CD4-positive, CD25-positive, alpha-beta regulatory T cell (primary cell): ENCODE measurements at regions not wholly inside any gene's neighbourhood (a gene's known extent, or its start where the extent isn't known, plus 50 kb on each side); places are given as distances from the start of the nearest gene placed in this dataset.
A peak's percentile ranks its signal among the peaks of the same experiment; 100 is the strongest.

ENCODE experiments used
- ATAC-seq, 2 donors: fragments of 150-1000 bp; cut with Tn5 transposase; one replicate each; pipeline ENCODE4 v1.10.0; 2021; ENCODE audit warnings: low read depth in 2 of 2, moderate number of reproducible peaks in 2 of 2, moderate library complexity in 1 of 2
- DNase-seq, 3 donors: peaks; one replicate each; pipeline versions ENCODE4 v3.0.0 to v3.0.0-alpha.2; 2012 to 2022; ENCODE audit warnings: mixed read lengths in 1 of 3
- H3K27ac ChIP-seq: one replicate; pipeline ENCODE4 v1.7.0; 2013; ENCODE audit warnings: mild to moderate bottlenecking, low read length; ENCODE audit not compliant: insufficient read depth, poor library complexity, severe bottlenecking
- H3K27me3 ChIP-seq: one replicate; pipeline ENCODE4 v1.7.0; 2013; ENCODE audit warnings: low read length; ENCODE audit not compliant: control insufficient read depth, insufficient read depth
- H3K36me3 ChIP-seq: one replicate; pipeline ENCODE4 v1.7.0; 2013; ENCODE audit warnings: mild to moderate bottlenecking, low read length, moderate library complexity; ENCODE audit not compliant: control insufficient read depth, insufficient read depth
- H3K4me1 ChIP-seq: 2 replicates; pipeline ENCODE4 v1.7.0; 2013; ENCODE audit warnings: mild to moderate bottlenecking, low read length; ENCODE audit not compliant: insufficient read depth, control insufficient read depth, poor library complexity, severe bottlenecking
- H3K4me3 ChIP-seq: one replicate; pipeline ENCODE4 v1.7.0; 2013; ENCODE audit warnings: low read depth, mild to moderate bottlenecking, low read length, moderate library complexity
- H3K9me3 ChIP-seq, 2 experiments: 1 replicate in 1 of 2; 2 replicates in 1 of 2; pipeline ENCODE4 v1.7.0; 2013; ENCODE audit warnings: low read length in 2 of 2, mild to moderate bottlenecking in 1 of 2, moderate library complexity in 1 of 2; ENCODE audit not compliant: control insufficient read depth in 2 of 2
- H3K27ac Mint-ChIP-seq, 3 donors: one replicate each; pipeline ENCODE4 v1.8.0; 2020 to 2022; ENCODE audit warnings: mild to moderate bottlenecking in 3 of 3, mixed read lengths in 3 of 3, moderate library complexity in 2 of 3
- H3K27me3 Mint-ChIP-seq: one replicate; pipeline ENCODE4 v1.8.0; 2022; ENCODE audit warnings: mild to moderate bottlenecking, mixed read lengths
- H3K36me3 Mint-ChIP-seq: one replicate; pipeline ENCODE4 v1.8.0; 2020; ENCODE audit warnings: mixed read lengths
- H3K4me1 Mint-ChIP-seq, 4 donors: one replicate each; pipeline ENCODE4 v1.8.0; 2020 to 2022; ENCODE audit warnings: mixed read lengths in 4 of 4, mild to moderate bottlenecking in 1 of 4
- H3K4me3 Mint-ChIP-seq, 4 donors: one replicate each; pipeline ENCODE4 v1.8.0; 2020 to 2022; ENCODE audit warnings: mild to moderate bottlenecking in 4 of 4, mixed read lengths in 4 of 4, moderate library complexity in 3 of 4
- H3K9me3 Mint-ChIP-seq, 7 donors: one replicate each; pipeline ENCODE4 v1.8.0; 2020 to 2022; ENCODE audit warnings: mixed read lengths in 7 of 7, mild to moderate bottlenecking in 3 of 7, moderate library complexity in 2 of 7

- H3K27ac Mint-ChIP-seq, result no peak overlapping the region
- H3K36me3 ChIP-seq, result no peaks in the 10 kb centered on the region
- no peaks in the 10 kb centered on the region for H3K4me1 ChIP-seq
- DNase-seq (no peak), ATAC-seq (no peak)
- H3K27me3 ChIP-seq, result no peaks in the 10 kb centered on the region
- no peaks in the 10 kb centered on the region for H3K4me1 Mint-ChIP-seq
- H3K36me3 Mint-ChIP-seq, result no peaks in the 10 kb centered on the region
- H3K27ac ChIP-seq, result no peak overlapping the region
- no peak overlapping the region for H3K4me3 Mint-ChIP-seq
- no peaks in the 10 kb centered on the region for H3K27me3 Mint-ChIP-seq
- H3K9me3 Mint-ChIP-seq, result peaks cover 0 to 2% (median 0%) of the 10 kb centered on the region in 7 donors
- no peak overlapping the region for H3K4me3 ChIP-seq
- H3K9me3 ChIP-seq, result no peaks in the 10 kb centered on the region
Observed at GRCh38 chr10:58952162-58952601, 224.3 kb upstream of the PHYHIPL start.

- no peak for ATAC-seq
Observed at GRCh38 chr10:58952747-58953466, 223.5 kb upstream of the PHYHIPL start.

GRCh38 chr10:58954178-58954577 is 222.3 kb upstream of the PHYHIPL start:
- Histone ChIP-seq H3K27ac (no peak overlapping the region), H3K4me1 (no peaks in the 10 kb centered on the region), H3K9me3 (no peaks in the 10 kb centered on the region), H3K36me3 (no peaks in the 10 kb centered on the region), H3K4me3 (no peak overlapping the region), H3K27me3 (no peaks in the 10 kb centered on the region)
- H3K4me3 Mint-ChIP-seq, result no peak overlapping the region
- ATAC-seq (no peak), DNase-seq (no peak)
- no peaks in the 10 kb centered on the region for H3K4me1 Mint-ChIP-seq
- H3K27ac Mint-ChIP-seq, result no peak overlapping the region
- H3K27me3 Mint-ChIP-seq, result no peaks in the 10 kb centered on the region
- peaks cover 0 to 2% (median 0%) of the 10 kb centered on the region in 7 donors for H3K9me3 Mint-ChIP-seq
- H3K36me3 Mint-ChIP-seq, result no peaks in the 10 kb centered on the region

More at GRCh38 chr10:58952747-58953466, 223.5 kb upstream of the PHYHIPL start:
- H3K27ac ChIP-seq, result no peak overlapping the region
- Mint-ChIP-seq H3K27me3 (no peaks in the 10 kb centered on the region), H3K27ac (peak overlapping the region in 1 of 3 donors; percentile 28), H3K36me3 (no peaks in the 10 kb centered on the region), H3K4me1 (no peaks in the 10 kb centered on the region), H3K4me3 (no peak overlapping the region), H3K9me3 (peaks cover 0 to 2% (median 0%) of the 10 kb centered on the region in 7 donors)
- no peaks in the 10 kb centered on the region for H3K36me3 ChIP-seq
- DNase-seq, result peak in 1 of 3 donors; percentile 20
- H3K4me3 ChIP-seq, result no peak overlapping the region
- no peaks in the 10 kb centered on the region for H3K27me3 ChIP-seq
- H3K9me3 ChIP-seq, result no peaks in the 10 kb centered on the region
- no peaks in the 10 kb centered on the region for H3K4me1 ChIP-seq

DNA sequence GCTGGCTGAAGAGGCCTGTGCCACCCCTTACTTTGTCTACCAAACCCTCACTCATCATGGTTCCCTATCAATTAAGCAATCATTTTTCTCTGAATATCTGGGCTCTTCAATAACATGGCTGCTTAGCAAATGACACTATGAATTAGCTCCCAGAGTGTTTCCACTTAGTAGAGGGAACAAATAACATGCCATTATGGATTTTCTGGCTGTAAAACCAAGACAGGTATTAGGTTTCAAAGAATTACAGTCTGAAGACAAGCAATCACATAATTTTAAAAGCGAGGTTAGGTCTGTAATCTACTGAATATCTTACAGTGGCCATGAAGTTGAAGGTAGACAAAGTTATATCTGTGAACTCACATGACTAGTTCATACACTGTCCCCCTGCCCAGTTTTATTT is 220.8 kb upstream of the PHYHIPL start:
- H3K4me3 ChIP-seq, result no peak overlapping the region
- H3K4me1 ChIP-seq, result no peaks in the 10 kb centered on the region
- H3K9me3 ChIP-seq, result no peaks in the 10 kb centered on the region
- H3K9me3 Mint-ChIP-seq, result peaks cover 0 to 2% (median 0%) of the 10 kb centered on the region in 7 donors
- no peak overlapping the region for H3K27ac Mint-ChIP-seq
- H3K27ac ChIP-seq, result no peak overlapping the region
- ATAC-seq (no peak), DNase-seq (no peak)
- H3K27me3 ChIP-seq, result no peaks in the 10 kb centered on the region
- no peak overlapping the region for H3K4me3 Mint-ChIP-seq
- H3K36me3 ChIP-seq, result no peaks in the 10 kb centered on the region
- H3K36me3 Mint-ChIP-seq, result no peaks in the 10 kb centered on the region
- no peaks in the 10 kb centered on the region for H3K27me3 Mint-ChIP-seq
- H3K4me1 Mint-ChIP-seq, result no peaks in the 10 kb centered on the region

DNA sequence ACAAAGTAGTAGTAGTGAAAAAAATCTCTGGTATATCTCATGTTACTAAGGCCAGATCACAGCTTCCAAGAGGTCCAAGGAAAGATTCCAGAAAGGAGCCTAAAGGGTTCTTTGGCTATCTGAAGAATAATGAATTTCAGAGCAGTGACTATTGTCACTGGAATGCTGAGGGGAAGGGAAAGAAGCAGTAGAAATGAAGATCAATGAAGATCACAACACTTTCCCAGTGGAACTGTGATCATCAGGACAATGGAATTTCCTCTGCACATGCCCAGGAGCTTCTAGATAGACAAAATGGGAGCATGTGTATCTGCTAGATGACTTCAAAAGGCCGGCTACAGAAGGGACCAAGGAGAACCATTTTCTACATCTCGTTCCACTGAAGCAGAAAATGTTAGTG is 219.5 kb upstream of the PHYHIPL start:
- Mint-ChIP-seq H3K27ac (no peak overlapping the region), H3K4me3 (peak overlapping the region in 1 of 4 donors; percentile 19), H3K9me3 (peaks cover 0 to 2% (median 0%) of the 10 kb centered on the region in 7 donors), H3K36me3 (no peaks in the 10 kb centered on the region), H3K4me1 (no peaks in the 10 kb centered on the region), H3K27me3 (no peaks in the 10 kb centered on the region)
- Histone ChIP-seq H3K27me3 (no peaks in the 10 kb centered on the region), H3K9me3 (no peaks in the 10 kb centered on the region), H3K4me3 (no peak overlapping the region), H3K4me1 (no peaks in the 10 kb centered on the region), H3K27ac (no peak overlapping the region), H3K36me3 (no peaks in the 10 kb centered on the region)
- no peak for ATAC-seq
- DNase-seq, result no peak

DNA sequence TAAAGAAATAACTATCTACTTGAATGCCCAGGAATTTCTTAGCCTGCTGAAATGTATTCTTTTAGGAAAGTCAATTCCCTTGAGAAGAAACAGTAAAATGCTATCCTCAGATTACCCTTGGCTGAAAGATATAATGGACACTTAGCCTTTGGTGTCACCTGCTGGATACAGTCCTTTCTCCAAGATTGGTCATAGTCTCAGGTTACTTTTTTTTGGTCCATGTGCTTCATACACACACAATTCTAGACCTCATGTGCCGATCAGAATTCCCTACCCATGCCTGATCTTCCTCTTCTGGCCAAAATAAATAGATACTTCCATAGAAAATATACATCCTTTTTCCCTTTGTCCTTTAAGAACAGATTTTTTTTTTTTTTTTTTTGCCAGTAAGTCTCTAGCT is 218.9 kb upstream of the PHYHIPL start:
- H3K27me3 Mint-ChIP-seq, result no peaks in the 10 kb centered on the region
- H3K36me3 ChIP-seq, result no peaks in the 10 kb centered on the region
- no peaks in the 10 kb centered on the region for H3K4me1 ChIP-seq
- H3K4me1 Mint-ChIP-seq, result no peaks in the 10 kb centered on the region
- no peak overlapping the region for H3K4me3 Mint-ChIP-seq
- ATAC-seq (no peak), DNase-seq (no peak)
- no peaks in the 10 kb centered on the region for H3K36me3 Mint-ChIP-seq
- peaks cover 0 to 5% (median 0%) of the 10 kb centered on the region in 7 donors for H3K9me3 Mint-ChIP-seq
- H3K27ac ChIP-seq, result no peak overlapping the region
- H3K27me3 ChIP-seq, result no peaks in the 10 kb centered on the region
- H3K27ac Mint-ChIP-seq, result no peak overlapping the region
- no peaks in the 10 kb centered on the region for H3K9me3 ChIP-seq
- no peak overlapping the region for H3K4me3 ChIP-seq

DNA sequence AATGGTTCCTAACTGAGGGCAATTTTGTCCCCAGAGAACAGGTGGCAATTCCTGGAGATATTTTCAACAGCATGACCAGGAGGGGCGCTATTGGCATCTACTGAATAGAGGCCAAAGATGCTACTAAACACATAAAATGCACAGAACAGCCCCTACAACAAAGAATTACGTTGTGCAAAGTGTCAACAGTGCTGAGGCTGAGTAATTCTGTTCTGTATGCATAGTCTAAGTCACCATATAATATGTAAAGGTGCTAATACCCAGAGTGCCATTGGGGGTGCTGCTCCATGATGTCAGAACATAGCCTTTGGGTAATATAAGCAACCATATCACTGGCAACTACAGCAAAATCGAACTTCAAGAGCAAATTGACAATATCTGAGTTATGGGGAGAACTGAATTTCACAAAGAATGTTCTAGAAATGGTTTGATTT is 213.3 kb upstream of the PHYHIPL start:
- no peak overlapping the region for H3K27ac Mint-ChIP-seq
- H3K27me3 Mint-ChIP-seq, result no peaks in the 10 kb centered on the region

GRCh38 chr10:58963723-58964124 is 212.7 kb upstream of the PHYHIPL start:
- no peaks in the 10 kb centered on the region for H3K36me3 Mint-ChIP-seq
- Histone ChIP-seq H3K9me3 (no peaks in the 10 kb centered on the region), H3K36me3 (no peaks in the 10 kb centered on the region), H3K4me3 (no peak overlapping the region), H3K27me3 (no peaks in the 10 kb centered on the region), H3K27ac (no peak overlapping the region), H3K4me1 (no peaks in the 10 kb centered on the region)
- H3K9me3 Mint-ChIP-seq, result peaks cover 0 to 3% (median 0%) of the 10 kb centered on the region in 7 donors
- H3K27me3 Mint-ChIP-seq, result no peaks in the 10 kb centered on the region
- DNase-seq (no peak), ATAC-seq (no peak)
- no peak overlapping the region for H3K27ac Mint-ChIP-seq
- H3K4me1 Mint-ChIP-seq, result no peaks in the 10 kb centered on the region
- no peak overlapping the region for H3K4me3 Mint-ChIP-seq

More for the DNA sequence above, 213.3 kb upstream of the PHYHIPL start:
- Mint-ChIP-seq H3K4me1 (no peaks in the 10 kb centered on the region), H3K9me3 (peaks cover 0 to 3% (median 0%) of the 10 kb centered on the region in 7 donors), H3K36me3 (no peaks in the 10 kb centered on the region), H3K4me3 (no peak overlapping the region)
- Histone ChIP-seq H3K4me3 (no peak overlapping the region), H3K9me3 (no peaks in the 10 kb centered on the region), H3K4me1 (no peaks in the 10 kb centered on the region), H3K36me3 (no peaks in the 10 kb centered on the region), H3K27me3 (no peaks in the 10 kb centered on the region), H3K27ac (no peak overlapping the region)
- ATAC-seq, result no peak
- no peak for DNase-seq
